ENCODE measurements at regions not wholly inside any gene's neighbourhood (a gene's known extent, or its start where the extent isn't known, plus 50 kb on each side); places are given as distances from the start of the nearest gene placed in this dataset.

GRCh38 chr22:48700566-48701295, 1126.9 kb downstream of the BRD1 start:
- TF ChIP-seq AEBP2 (tag by site-specific recombination; IDR thresholded peaks at IDR 0.05; ENCODE audit: borderline replicate concordance) (no peak), ZSCAN30 (tag by site-specific recombination; IDR thresholded peaks at IDR 0.05) (no peak), ZSCAN16 (tag by site-specific recombination; IDR thresholded peaks at IDR 0.05) (no peak), ZNF140 (tag by site-specific recombination; IDR thresholded peaks at IDR 0.05) (no peak), ZNF19 (tag by site-specific recombination; IDR thresholded peaks at IDR 0.05; ENCODE audit: low read depth) (no peak), ZNF341 (tag by site-specific recombination; IDR thresholded peaks at IDR 0.05; ENCODE audit: low read depth) (0 out of 2 replicates have a peak, but pooled peaks have one; percentile 27), PBX3 (CRISPR knock-in tag; IDR thresholded peaks at IDR 0.05) (no peak), ZNF692 (tag by site-specific recombination; IDR thresholded peaks at IDR 0.05) (no peak)
- no peak overlapping the region for H3K27ac ChIP-seq (ENCODE audit: extremely low read depth, low read depth, low read length)
- ChIA-PET CTCF (interaction anchor here (0.6 kb wide), 1 partner anchor 39 kb away, joined by 3 read pairs; no protein-coding TSS in a partner anchor), POLR2A (no interaction called here)
- H3K9me3 ChIP-seq (ENCODE audit: control insufficient read depth, insufficient read depth, low read depth, low read length), result no peaks in the 10 kb centered on the region
- H3K36me3 ChIP-seq (ENCODE audit: control insufficient read depth in 2 of 2, insufficient read depth in 1 of 2, low read length in 2 of 2), result no peaks in the 10 kb centered on the region
- no peaks in the 10 kb centered on the region for H3K4me1 ChIP-seq (ENCODE audit: control insufficient read depth, insufficient read depth, low read length)
- H3K4me3 ChIP-seq (ENCODE audit: low read depth, low read length), result no peak overlapping the region

GRCh38 chr22:48700180-48700565, 1127.5 kb downstream of the BRD1 start:
- CTCF ChIA-PET, result interaction anchor here (0.6 kb wide), 1 partner anchor 39 kb away, joined by 3 read pairs; no protein-coding TSS in a partner anchor
- H3K4me3 ChIP-seq (ENCODE audit: low read depth, low read length), result no peak overlapping the region
- no peak for TF ChIP-seq ZEB2 (tag by site-specific recombination; IDR thresholded peaks at IDR 0.05)
- TF ChIP-seq WT1 (tag by site-specific recombination; IDR thresholded peaks at IDR 0.05), result no peak
- no peak for TF ChIP-seq ZNF214 (tag by site-specific recombination; IDR thresholded peaks at IDR 0.05; ENCODE audit: borderline replicate concordance)
- no peak for TF ChIP-seq ZNF776 (tag by site-specific recombination; IDR thresholded peaks at IDR 0.05; ENCODE audit: borderline replicate concordance)
- TF ChIP-seq KLF10 (tag by site-specific recombination; IDR thresholded peaks at IDR 0.05), result no peak
- TF ChIP-seq ZNF544 (tag by site-specific recombination; IDR thresholded peaks at IDR 0.05), result no peak
- TF ChIP-seq ZNF747 (tag by site-specific recombination; IDR thresholded peaks at IDR 0.05), result no peak
- TF ChIP-seq ZNF830 (tag by site-specific recombination; IDR thresholded peaks at IDR 0.05; ENCODE audit: low read depth), result no peak
- no peak for TF ChIP-seq SP3 (tag by site-specific recombination; IDR thresholded peaks at IDR 0.05)
- no peak for TF ChIP-seq ZNF664 (tag by site-specific recombination; IDR thresholded peaks at IDR 0.05)
- no peak for TF ChIP-seq ZNF202 (tag by site-specific recombination; IDR thresholded peaks at IDR 0.05; ENCODE audit: borderline replicate concordance)
- no peak for TF ChIP-seq ZNF677 (tag by site-specific recombination; IDR thresholded peaks at IDR 0.05)
- no peak for TF ChIP-seq ZFP37 (tag by site-specific recombination; IDR thresholded peaks at IDR 0.05)
- POLR2A ChIA-PET, result no interaction called here
- H3K4me1 ChIP-seq (ENCODE audit: control insufficient read depth, insufficient read depth, low read length), result no peaks in the 10 kb centered on the region
- no peak overlapping the region for H3K27ac ChIP-seq (ENCODE audit: extremely low read depth, low read depth, low read length)
- no peaks in the 10 kb centered on the region for H3K9me3 ChIP-seq (ENCODE audit: control insufficient read depth, insufficient read depth, low read depth, low read length)
- H3K36me3 ChIP-seq (ENCODE audit: control insufficient read depth in 2 of 2, insufficient read depth in 1 of 2, low read length in 2 of 2), result no peaks in the 10 kb centered on the region
